B cell (primary cell): ENCODE measurements at regions not wholly inside any gene's neighbourhood (a gene's known extent, or its start where the extent isn't known, plus 50 kb on each side); places are given as distances from the start of the nearest gene placed in this dataset.

Source experiments
- ATAC-seq: fragments of 200-7000 bp; cut with Tn5 transposase; one replicate; pipeline ENCODE4 v1.10.0; 2021; ENCODE audit warnings: low read depth, mild to moderate bottlenecking, moderate number of reproducible peaks, moderate library complexity
- CTCF ChIA-PET: fragments of 350-600 bp; sonication (Branson Sonifier 250); formaldehyde crosslinking; loops from one replicate; lab custom pipeline; 2021; ENCODE audit warnings: antibody characterized with exemption, inconsistent platforms; lab: Charles Lee
- POLR2A ChIA-PET: fragments of 350-600 bp; sonication (Branson Sonifier 250); formaldehyde crosslinking; loops from one replicate; lab custom pipeline; 2021; ENCODE audit warnings: antibody characterized with exemption; lab: Charles Lee
- DNase-seq: peaks from one replicate; pipeline ENCODE4 v3.0.0; 2013
- H2AFZ ChIP-seq: 2 replicates; pipeline ENCODE4 v1.6.1; 2012; ENCODE audit warnings: mild to moderate bottlenecking, low read depth, low read length; ENCODE audit not compliant: insufficient read depth, poor library complexity, severe bottlenecking
- H3K27ac ChIP-seq, 2 donors: 1 replicate in 1 of 2; 2 replicates in 1 of 2; pipeline ENCODE4 v1.5.1; 2012 to 2013; ENCODE audit warnings: low read length in 2 of 2, mild to moderate bottlenecking in 2 of 2, moderate library complexity in 1 of 2
- H3K27me3 ChIP-seq, 4 experiments: fragments of 200-600 bp in 1 of 4; sonication (generic) in 1 of 4; replicated peaks in 1 of 4; 1 replicate in 2 of 4; 2 replicates in 2 of 4; pipeline versions ENCODE4 v1.6.1 to v1.7.0; 2013 to 2016; ENCODE audit warnings: low read length in 3 of 4, mild to moderate bottlenecking in 2 of 4, mixed read lengths in 1 of 4, moderate library complexity in 1 of 4; ENCODE audit not compliant: insufficient read depth in 4 of 4, control insufficient read depth in 3 of 4; ENCODE audit errors: control extremely low read depth in 1 of 4
- H3K36me3 ChIP-seq, 2 experiments: replicated peaks in 1 of 2; 1 replicate in 1 of 2; 2 replicates in 1 of 2; pipeline versions ENCODE4 v1.6.1 to v1.7.1; 2013; ENCODE audit warnings: low read length in 1 of 2; ENCODE audit not compliant: insufficient read depth in 2 of 2, control insufficient read depth in 1 of 2; ENCODE audit errors: control extremely low read depth in 1 of 2, extremely low read depth in 1 of 2
- H3K4me1 ChIP-seq, 2 donors: fragments of 200-600 bp in 1 of 2; sonication (generic) in 1 of 2; 1 replicate in 1 of 2; 2 replicates in 1 of 2; pipeline versions ENCODE4 v1.5.1 to v1.6.1; 2013 to 2017; ENCODE audit warnings: low read length in 2 of 2; ENCODE audit not compliant: control insufficient read depth in 2 of 2, insufficient read depth in 2 of 2
- H3K4me2 ChIP-seq: replicated peaks from 2 replicates; pipeline ENCODE3; 2012; ENCODE audit warnings: mild to moderate bottlenecking, low read depth, low read length; ENCODE audit not compliant: poor library complexity, severe bottlenecking
- H3K4me3 ChIP-seq, 5 experiments: fragments of 200-600 bp in 1 of 5; sonication (generic) in 1 of 5; 1 replicate in 3 of 5; 2 replicates in 2 of 5; pipeline versions ENCODE4 v1.5.1 to v1.7.0; 2011 to 2016; ENCODE audit warnings: low read length in 4 of 5, mild to moderate bottlenecking in 4 of 5, low read depth in 2 of 5, control low read depth in 1 of 5, moderate library complexity in 1 of 5; ENCODE audit not compliant: insufficient read depth in 1 of 5; ENCODE audit errors: control extremely low read depth in 1 of 5, extremely low read depth in 1 of 5
- H3K79me2 ChIP-seq: fragments of 200-600 bp; sonication (generic); one replicate; pipeline ENCODE4 v1.6.0; 2016; ENCODE audit warnings: low read length; ENCODE audit not compliant: control insufficient read depth, insufficient read depth
- H3K9ac ChIP-seq: fragments of 200-600 bp; sonication (generic); 2 replicates; pipeline ENCODE4 v1.6.1; 2017; ENCODE audit warnings: mild to moderate bottlenecking, low read length, moderate library complexity
- H3K9me3 ChIP-seq, 3 donors: one replicate each; pipeline versions ENCODE4 v1.6.1 to v1.7.1; 2013; ENCODE audit warnings: low read length in 2 of 3; ENCODE audit not compliant: control insufficient read depth in 2 of 3, insufficient read depth in 1 of 3; ENCODE audit errors: control extremely low read depth in 1 of 3
- H4K20me1 ChIP-seq: 2 replicates; pipeline ENCODE4 v1.6.0; 2012; ENCODE audit warnings: mild to moderate bottlenecking, low read length; ENCODE audit not compliant: insufficient read depth, control insufficient read depth, poor library complexity, severe bottlenecking
- H3K27ac Mint-ChIP-seq: one replicate; pipeline ENCODE4 v1.8.0; 2021; ENCODE audit warnings: mixed read lengths
- H3K27me3 Mint-ChIP-seq: one replicate; pipeline ENCODE4 v1.8.0; 2021; ENCODE audit warnings: mixed read lengths
- H3K4me1 Mint-ChIP-seq: one replicate; pipeline ENCODE4 v1.8.0; 2021; ENCODE audit warnings: mixed read lengths
- H3K4me3 Mint-ChIP-seq: one replicate; pipeline ENCODE4 v1.8.0; 2021; ENCODE audit warnings: mixed read lengths
- H3K9me3 Mint-ChIP-seq: one replicate; pipeline ENCODE4 v1.8.0; 2022; ENCODE audit warnings: mixed read lengths; ENCODE audit not compliant: insufficient read depth
- CTCF ChIP-seq: fragments of 200-600 bp; IDR thresholded peaks from one replicate; pipeline ENCODE4 v1.8.0; 2022; ENCODE audit warnings: antibody characterized with exemption, mild to moderate bottlenecking
- EZH2 ChIP-seq: IDR thresholded peaks from 2 replicates; pipeline ENCODE4 v1.6.1; 2012; ENCODE audit warnings: borderline replicate concordance, low read depth, mild to moderate bottlenecking, moderate library complexity, low read length; ENCODE audit not compliant: insufficient read depth, poor library complexity, severe bottlenecking
- WGBS: methylation state at CpG from one replicate; pipeline ENCODE4 v1.1.5; 2013; ENCODE audit warnings: missing lambda C conversion rate; ENCODE audit not compliant: insufficient coverage; 5-methylcytosine and 5-hydroxymethylcytosine counted together
- intact Hi-C: fragments of 100-400 bp; cut with micrococcal nuclease; formaldehyde crosslinking; loops from one replicate; pipeline ENCODE4 v1.10.0; 2022

- Histone ChIP-seq H3K4me2 (no peak overlapping the region), H4K20me1 (no peaks in the 10 kb centered on the region), H3K27ac (no peak overlapping the region), H3K79me2 (no peaks in the 10 kb centered on the region), H3K36me3 (no peaks in the 10 kb centered on the region), H3K4me3 (no peak overlapping the region), H3K27me3 (no peaks in the 10 kb centered on the region), H3K9me3 (peaks cover 0 to 1% (median 0%) of the 10 kb centered on the region in 3 donors), H3K4me1 (no peaks in the 10 kb centered on the region), H2AFZ (no peak overlapping the region), H3K9ac (no peak overlapping the region)
- 100% methylated on average over 1 of the region's 1 CpG for WGBS
- no peak overlapping the region for H3K4me3 Mint-ChIP-seq
- H3K27ac Mint-ChIP-seq, result no peak overlapping the region
- TF ChIP-seq EZH2, result no peak
- no peak for TF ChIP-seq CTCF
- intact Hi-C loops, result no loop called here
- POLR2A ChIA-PET, result no interaction called here
- peaks cover 3% of the 10 kb centered on the region for H3K9me3 Mint-ChIP-seq
- DNase-seq (no peak), ATAC-seq (no peak)
- no peaks in the 10 kb centered on the region for H3K4me1 Mint-ChIP-seq
- H3K27me3 Mint-ChIP-seq, result no peaks in the 10 kb centered on the region
- CTCF ChIA-PET, result no interaction called here
Measured at GRCh38 chr11:104727095-104727494, 171.2 kb downstream of the CASP12 start.

- Histone ChIP-seq H2AFZ (no peak overlapping the region), H3K4me3 (no peak overlapping the region), H3K4me1 (no peaks in the 10 kb centered on the region), H3K9ac (no peak overlapping the region), H3K27ac (no peak overlapping the region), H3K79me2 (no peaks in the 10 kb centered on the region), H3K9me3 (peaks cover 0 to 1% (median 0%) of the 10 kb centered on the region in 3 donors), H4K20me1 (no peaks in the 10 kb centered on the region), H3K36me3 (no peaks in the 10 kb centered on the region), H3K27me3 (no peaks in the 10 kb centered on the region), H3K4me2 (no peak overlapping the region)
- H3K27ac Mint-ChIP-seq, result no peak overlapping the region
- H3K9me3 Mint-ChIP-seq, result peaks cover 3% of the 10 kb centered on the region
- no peaks in the 10 kb centered on the region for H3K27me3 Mint-ChIP-seq
- no peak overlapping the region for H3K4me3 Mint-ChIP-seq
- no peaks in the 10 kb centered on the region for H3K4me1 Mint-ChIP-seq
- DNase-seq, result no peak
- CTCF ChIA-PET, result no interaction called here
- WGBS, result no CpG with 5 or more reads among the region's 4 CpGs
- POLR2A ChIA-PET, result no interaction called here
- intact Hi-C loops, result no loop called here
- ATAC-seq, result no peak
- no peak for TF ChIP-seq CTCF
- no peak for TF ChIP-seq EZH2
Measured at GRCh38 chr11:104725796-104726408, 172.4 kb downstream of the CASP12 start.
